Panc1 (cell line): ENCODE measurements at regions not wholly inside any gene's neighbourhood (a gene's known extent, or its start where the extent isn't known, plus 50 kb on each side); places are given as distances from the start of the nearest gene placed in this dataset.

Experiments
- CTCF ChIP-seq: fragments of 450-650 bp; IDR thresholded peaks from 2 replicates; pipeline ENCODE4 v1.5.1; 2017; ENCODE audit warnings: mild to moderate bottlenecking
- POLR2AphosphoS5 ChIP-seq: IDR thresholded peaks from 2 replicates; pipeline ENCODE4 v1.6.1; 2012; ENCODE audit warnings: mild to moderate bottlenecking, low read depth, low read length, moderate library complexity
- REST ChIP-seq, 2 experiments: IDR thresholded peaks; 2 replicates each; pipeline ENCODE4 v1.6.1; 2011 to 2012; ENCODE audit warnings: low read depth in 2 of 2, control low read depth in 1 of 2, low read length in 1 of 2, mild to moderate bottlenecking in 1 of 2, moderate library complexity in 1 of 2; ENCODE audit not compliant: insufficient read depth in 1 of 2
- SIN3A ChIP-seq: IDR thresholded peaks from 2 replicates; pipeline ENCODE4 v1.6.1; 2012; ENCODE audit warnings: low read depth, mild to moderate bottlenecking, low read length, moderate library complexity, borderline replicate concordance; ENCODE audit not compliant: insufficient read depth

- TF ChIP-seq CTCF (no peak), POLR2AphosphoS5 (no peak), SIN3A (no peak), REST (IDR thresholded peaks at IDR 0.05; ENCODE audit: insufficient read depth in 1 of 2, low read depth in 2 of 2, low read length in 1 of 2) (no peak)
Measured at GRCh38 chrX:11889791-11890190, 131.8 kb downstream of the MSL3 start.
